A673 (cell line): ENCODE measurements at regions not wholly inside any gene's neighbourhood (a gene's known extent, or its start where the extent isn't known, plus 50 kb on each side); places are given as distances from the start of the nearest gene placed in this dataset.

Experiments used
- CTCF ChIP-seq: fragments of 300-800, 200-600 bp; sonication (generic); conservative IDR thresholded peaks from 2 replicates; pipeline ENCODE4 v1.5.1; 2017; ENCODE audit warnings: low read depth, mild to moderate bottlenecking, antibody characterized with exemption, low read length, moderate library complexity, mixed read lengths
- EZH2 ChIP-seq: fragments of 200-600 bp; sonication (generic); IDR thresholded peaks from 2 replicates; pipeline ENCODE4 v1.6.1; 2017; ENCODE audit warnings: borderline replicate concordance, low read depth, mild to moderate bottlenecking, mixed read lengths, antibody characterized with exemption, low read length; ENCODE audit not compliant: poor library complexity, severe bottlenecking

GRCh38 chr21:19640964-19641363 lies 1237.4 kb upstream of the TMPRSS15 start:
- TF ChIP-seq CTCF (no peak), EZH2 (no peak)
